ENCODE measurements at regions not wholly inside any gene's neighbourhood (a gene's known extent, or its start where the extent isn't known, plus 50 kb on each side); places are given as distances from the start of the nearest gene placed in this dataset.

- TF ChIP-seq CTCF (conservative IDR thresholded peaks at IDR 0.05; ENCODE audit: low read depth, low read length) = no peak
- no peak for TF ChIP-seq EZH2 (IDR thresholded peaks at IDR 0.05; ENCODE audit: borderline replicate concordance, low read depth, low read length, poor library complexity, severe bottlenecking)
Observed at GRCh38 chr1:240714568-240715292, 102.8 kb upstream of the GREM2 start.

Measured in A673 (cell line).